GM18508 (cell line): ENCODE measurements at regions not wholly inside any gene's neighbourhood (a gene's known extent, or its start where the extent isn't known, plus 50 kb on each side); places are given as distances from the start of the nearest gene placed in this dataset.
"Not testable (repeated sequence)": the region's sequence is repeated elsewhere in the genome, so short reads cannot be mapped to it uniquely, and the experiment has no call there.

Experiments used
- ATAC-seq: cut with Tn5 transposase; IDR thresholded peaks from one replicate; pipeline ENCODE4 v1.9.1; 2021; ENCODE audit warnings: moderate number of reproducible peaks; ENCODE audit not compliant: insufficient read depth, unreplicated experiment

GRCh38 chr4:154164931-154165839, 326.4 kb downstream of the DCHS2 start:
- ATAC-seq, result peak; percentile 73

- no peak for ATAC-seq
These were observed 330.9 kb downstream of the DCHS2 start for GRCh38 chr4:154160519-154161301.

GRCh38 chr4:154158361-154159155, 333.0 kb downstream of the DCHS2 start:
- no peak for ATAC-seq

- ATAC-seq, result no peak
These were observed 339.1 kb downstream of the DCHS2 start for GRCh38 chr4:154152546-154152945.

- ATAC-seq, result not testable (repeated sequence)
These were observed 342.4 kb downstream of the DCHS2 start for GRCh38 chr4:154149236-154149635.

GRCh38 chr4:154143720-154144119, 347.9 kb downstream of the DCHS2 start:
- no peak for ATAC-seq

GRCh38 chr4:154142664-154143063, 348.9 kb downstream of the DCHS2 start:
- no peak for ATAC-seq

GRCh38 chr4:154140869-154141268, 350.7 kb downstream of the DCHS2 start:
- ATAC-seq, result no peak

GRCh38 chr4:154137320-154137905, 348.5 kb upstream of the SFRP2 start:
- no peak for ATAC-seq

GRCh38 chr4:154135576-154135975, 346.7 kb upstream of the SFRP2 start:
- ATAC-seq, result no peak

GRCh38 chr4:154132406-154132805, 343.5 kb upstream of the SFRP2 start:
- no peak for ATAC-seq

- ATAC-seq, result no peak
These were observed 337.4 kb upstream of the SFRP2 start for GRCh38 chr4:154126276-154126675.

GRCh38 chr4:154125340-154125739, 336.5 kb upstream of the SFRP2 start:
- no peak for ATAC-seq

- no peak for ATAC-seq
These were observed 335.8 kb upstream of the SFRP2 start for GRCh38 chr4:154124539-154125255.

- no peak for ATAC-seq
These were observed 335.0 kb upstream of the SFRP2 start for GRCh38 chr4:154123897-154124296.

GRCh38 chr4:154120690-154121345, 331.9 kb upstream of the SFRP2 start:
- ATAC-seq, result no peak

- ATAC-seq, result no peak
These were observed 331.3 kb upstream of the SFRP2 start for GRCh38 chr4:154120006-154120676.

GRCh38 chr4:154119317-154119716, 330.4 kb upstream of the SFRP2 start:
- no peak for ATAC-seq
